Pulmonary artery endothelial cell (primary cell): ENCODE measurements at regions not wholly inside any gene's neighbourhood (a gene's known extent, or its start where the extent isn't known, plus 50 kb on each side); places are given as distances from the start of the nearest gene placed in this dataset.

Experiments used
- DNase-seq: peaks from one replicate; pipeline ENCODE4 v3.0.0-alpha.2; 2011; ENCODE audit warnings: low read depth, low spot score

DNA sequence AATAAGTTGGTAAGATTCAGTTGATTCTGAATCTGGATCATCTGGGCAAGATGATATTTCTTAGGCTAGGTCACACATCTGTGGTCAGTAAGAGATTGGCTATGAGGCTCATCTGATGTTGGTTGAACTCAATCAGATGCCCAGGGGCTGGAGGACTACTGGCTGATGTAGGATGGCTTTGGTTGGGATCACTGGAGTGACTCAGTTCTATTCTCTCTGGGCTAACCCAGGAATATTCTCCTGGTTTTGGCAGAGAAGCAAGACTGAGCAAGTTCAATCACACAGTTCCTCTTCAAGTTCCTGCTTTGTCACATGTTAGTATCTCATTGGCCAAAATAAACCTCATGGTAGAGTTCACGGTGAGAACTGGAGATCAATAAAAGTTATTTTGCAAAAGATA, 902.3 kb upstream of the SLIT2 start:
- no peak for DNase-seq

- no peak for DNase-seq
Measured at GRCh38 chr4:19348746-19349145, 903.0 kb upstream of the SLIT2 start.

- no peak for DNase-seq
Measured at GRCh38 chr4:19346636-19347035, 905.1 kb upstream of the SLIT2 start.

DNA sequence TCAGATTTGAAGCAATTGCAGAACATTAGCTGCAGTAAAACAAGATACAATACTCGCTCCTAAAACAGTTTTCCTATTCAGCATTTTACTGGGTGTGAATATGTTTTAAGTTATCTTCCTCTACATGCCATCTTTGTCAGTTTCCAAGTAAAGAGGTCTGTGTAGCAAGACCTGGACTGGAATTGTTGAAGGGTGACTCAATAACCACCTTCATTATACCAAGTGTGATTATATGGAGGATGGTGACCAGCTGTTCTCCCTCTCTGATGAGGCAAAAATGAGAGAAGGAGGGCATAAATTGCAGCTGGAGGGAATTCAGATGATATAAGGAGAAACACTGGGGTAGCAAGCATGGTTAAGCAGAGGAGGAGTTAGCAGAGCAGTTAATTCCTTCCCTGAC, 922.1 kb upstream of the SLIT2 start:
- DNase-seq, result no peak

DNA sequence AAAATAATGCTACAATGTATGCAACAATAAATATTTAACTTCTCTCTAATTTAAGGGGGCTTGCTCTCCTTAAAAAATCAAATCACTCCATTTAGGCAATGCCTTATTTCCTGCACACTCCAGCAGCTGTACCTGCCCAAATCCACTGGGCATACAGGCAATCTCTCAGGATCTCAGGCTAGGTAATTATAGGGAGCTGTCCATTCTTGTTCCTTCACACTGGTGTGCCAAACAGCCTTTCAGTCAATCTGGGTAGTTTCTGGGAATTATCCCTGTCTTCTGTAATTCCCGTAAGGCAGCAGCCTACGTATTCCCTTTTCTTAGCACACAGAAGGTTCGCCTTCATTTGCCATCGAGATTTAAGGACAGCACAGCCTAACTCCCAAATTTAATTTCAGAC, 922.6 kb upstream of the SLIT2 start:
- no peak for DNase-seq

DNA sequence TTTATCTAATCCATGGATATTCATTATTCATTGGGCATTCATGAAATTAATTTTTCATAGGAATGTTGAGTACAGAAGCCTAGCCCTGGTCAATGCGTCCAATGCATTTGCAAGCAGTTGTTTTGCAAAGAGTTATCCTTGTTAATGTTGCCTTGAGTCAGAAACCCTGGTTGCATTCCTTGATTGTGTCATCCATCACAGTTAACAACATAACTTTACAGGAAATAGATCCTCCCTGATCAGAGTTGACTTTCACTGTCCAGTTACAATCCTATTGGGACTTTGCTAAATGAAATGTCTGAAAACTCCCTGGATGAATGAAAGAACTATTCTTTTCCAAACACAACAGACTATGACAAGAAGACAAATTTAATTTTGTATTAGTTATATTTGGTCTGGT, 924.3 kb upstream of the SLIT2 start:
- DNase-seq, result no peak

DNA sequence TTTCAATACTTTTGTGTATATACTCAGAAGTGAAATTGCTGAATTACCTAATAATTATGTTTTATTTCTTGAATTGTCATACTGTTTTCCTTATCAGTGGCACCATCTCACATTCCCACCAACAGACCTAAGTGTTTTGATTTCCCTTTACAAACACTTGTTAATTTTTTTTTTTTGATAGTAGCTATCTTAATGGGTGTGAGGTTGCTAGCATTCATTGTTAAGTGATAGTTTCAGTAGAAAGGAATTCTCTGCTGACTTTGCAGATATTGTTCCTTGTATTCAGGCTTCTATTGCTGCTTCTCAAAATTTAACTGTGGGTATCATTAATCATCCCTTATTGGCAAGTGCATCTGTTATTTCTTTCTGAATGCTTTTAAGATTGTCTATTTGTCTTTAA, 927.5 kb upstream of the SLIT2 start:
- no peak for DNase-seq

- DNase-seq, result no peak
Measured at GRCh38 chr4:19319607-19320006, 932.1 kb upstream of the SLIT2 start.

- DNase-seq, result no peak
Measured at GRCh38 chr4:19317377-19317776, 934.3 kb upstream of the SLIT2 start.

DNA sequence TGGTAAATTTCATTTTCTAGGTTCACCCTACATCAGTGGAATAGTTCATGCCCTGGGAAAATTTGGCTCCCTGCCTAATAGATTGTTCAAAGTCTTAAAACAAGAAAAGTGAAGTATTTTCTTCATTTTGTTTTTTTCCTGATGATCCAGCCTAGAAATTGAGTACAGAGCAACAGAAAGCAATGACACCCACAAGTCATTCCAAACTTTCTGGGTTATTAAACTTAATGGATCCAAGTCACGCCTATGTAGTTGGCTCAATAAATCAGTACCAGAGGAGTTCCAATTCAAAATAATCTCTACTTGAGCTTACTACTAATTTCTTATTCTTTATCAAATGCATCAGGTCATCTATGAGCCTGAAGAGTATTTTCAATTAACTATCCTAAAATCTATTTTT, 937.6 kb upstream of the SLIT2 start:
- DNase-seq, result no peak

- no peak for DNase-seq
Measured at GRCh38 chr4:19309378-19309777, 942.3 kb upstream of the SLIT2 start.

DNA sequence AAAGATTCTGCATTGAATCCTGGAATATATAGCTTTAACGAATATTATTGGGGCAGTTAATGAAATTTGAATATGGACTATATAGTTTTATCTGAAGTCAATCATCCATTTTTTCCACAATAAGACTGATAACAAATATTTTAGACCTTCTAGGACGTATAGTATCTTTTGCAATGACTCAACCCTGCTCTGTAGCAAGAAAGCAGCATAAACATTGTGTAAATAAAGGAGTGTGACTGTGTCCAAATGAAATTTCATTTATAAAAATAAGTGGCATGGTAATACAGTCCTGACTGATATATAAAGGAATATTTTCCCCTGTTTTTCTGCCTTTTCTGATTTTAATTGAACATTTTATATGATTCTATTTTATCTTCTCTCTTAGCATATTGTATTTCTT, 947.7 kb upstream of the SLIT2 start:
- DNase-seq, result no peak

- no peak for DNase-seq
Measured at GRCh38 chr4:19301527-19301926, 950.2 kb upstream of the SLIT2 start.

DNA sequence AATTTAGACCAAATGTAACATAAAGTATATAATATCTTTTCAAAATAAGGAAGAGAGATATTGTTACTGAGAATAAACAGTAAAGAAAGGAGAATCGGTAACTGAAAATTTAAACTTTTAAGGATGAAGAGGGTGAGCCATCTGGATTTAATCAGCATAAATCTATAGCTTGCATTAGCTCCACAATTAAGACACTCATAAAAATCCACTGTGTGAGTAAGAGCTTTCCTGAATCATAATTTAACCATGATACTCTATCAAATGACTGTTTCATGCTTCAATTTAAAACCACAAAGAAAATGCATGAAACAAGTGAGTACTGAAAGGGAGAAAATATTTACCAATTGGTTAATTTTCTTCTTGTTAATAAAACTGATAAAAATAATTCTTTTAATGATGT, 951.5 kb upstream of the SLIT2 start:
- no peak for DNase-seq

DNA sequence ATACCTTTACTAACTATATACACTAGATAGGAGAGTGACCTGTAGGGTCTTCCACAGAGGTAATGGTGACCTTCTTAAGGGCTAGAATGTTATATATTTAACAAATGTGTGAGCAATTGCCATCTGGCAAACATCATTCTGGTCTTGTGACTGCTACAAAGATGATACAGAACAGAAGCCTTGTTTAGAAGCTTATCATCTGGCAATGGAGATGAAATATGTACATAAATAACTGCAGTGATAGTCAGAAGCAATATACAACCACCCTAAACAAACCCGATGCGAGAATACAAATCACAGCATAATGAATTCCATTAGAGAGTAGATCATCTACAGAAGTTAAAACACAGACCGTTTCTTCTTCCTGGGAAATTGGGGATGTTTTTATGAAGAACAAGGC, 952.7 kb upstream of the SLIT2 start:
- DNase-seq, result no peak

- DNase-seq, result no peak
Measured at GRCh38 chr4:19293781-19294180, 957.9 kb upstream of the SLIT2 start.

DNA sequence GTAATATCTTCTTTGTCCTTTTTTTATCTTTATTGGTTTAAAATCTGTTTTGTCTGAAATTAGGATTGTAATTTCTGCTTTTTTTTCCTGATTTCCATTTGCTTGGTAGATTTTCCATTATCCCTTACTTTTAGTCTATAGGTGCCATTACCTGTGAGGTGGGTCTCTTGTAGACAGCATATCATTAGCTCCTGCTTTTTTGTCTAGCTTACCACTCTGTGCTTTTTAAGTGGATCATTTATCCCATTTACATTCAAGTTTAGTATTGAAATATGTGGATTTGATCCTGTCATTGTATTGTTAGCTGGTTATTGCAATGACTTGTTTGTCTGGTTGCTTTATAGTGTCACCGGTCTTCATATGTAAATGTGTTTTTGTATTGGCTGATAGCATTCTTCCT, 958.6 kb upstream of the SLIT2 start:
- DNase-seq, result no peak

- no peak for DNase-seq
Measured at GRCh38 chr4:19286924-19287323, 964.8 kb upstream of the SLIT2 start.

DNA sequence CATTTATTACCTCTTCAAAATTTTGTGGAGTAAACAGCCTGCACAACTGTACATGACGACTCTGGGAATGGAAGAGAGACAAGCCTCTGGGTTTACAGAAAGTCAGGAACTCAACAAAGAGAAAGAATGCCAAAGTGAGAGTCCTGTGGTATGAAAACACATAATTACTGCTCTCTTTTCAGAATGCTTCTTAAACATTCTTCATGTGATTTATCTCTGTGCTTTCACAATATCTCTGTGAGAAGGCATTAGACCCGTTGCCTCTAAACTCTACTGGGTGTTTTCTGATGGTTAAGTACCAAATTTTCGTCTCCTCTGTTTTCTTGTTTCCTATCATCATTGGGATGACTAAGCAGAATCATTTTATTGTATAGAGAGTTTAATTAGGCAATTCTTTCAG, 966.6 kb upstream of the SLIT2 start:
- no peak for DNase-seq

GRCh38 chr4:19278665-19279064, 973.0 kb upstream of the SLIT2 start:
- DNase-seq, result no peak

GRCh38 chr4:19266566-19266965, 985.1 kb upstream of the SLIT2 start:
- no peak for DNase-seq

DNA sequence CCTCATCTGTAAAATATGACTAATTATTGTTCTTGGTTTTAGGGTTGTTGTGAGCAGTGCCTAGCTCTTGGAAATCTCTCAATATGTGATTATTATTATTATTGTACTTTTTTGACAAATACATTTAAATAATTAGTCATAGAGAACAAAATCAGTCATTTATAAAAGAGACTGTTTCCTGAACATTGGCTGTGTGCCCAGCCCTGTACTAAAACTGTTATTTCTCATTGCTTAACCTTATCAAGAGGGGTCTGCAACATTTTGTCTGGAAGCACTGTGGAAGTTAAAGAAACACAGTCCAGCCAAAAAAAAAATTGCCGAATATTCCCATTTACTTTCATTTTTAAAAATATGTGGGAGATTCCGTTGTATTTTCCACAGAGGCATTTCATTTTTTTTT, 989.2 kb upstream of the SLIT2 start:
- DNase-seq, result no peak

- DNase-seq, result no peak
Measured at GRCh38 chr4:19260346-19260745, 991.4 kb upstream of the SLIT2 start.

GRCh38 chr4:19259920-19260319, 991.8 kb upstream of the SLIT2 start:
- DNase-seq, result no peak

- no peak for DNase-seq
Measured at GRCh38 chr4:19256823-19257222, 994.9 kb upstream of the SLIT2 start.
